Peyer's patch (tissue), 4 donors: ENCODE measurements at regions not wholly inside any gene's neighbourhood (a gene's known extent, or its start where the extent isn't known, plus 50 kb on each side); places are given as distances from the start of the nearest gene placed in this dataset.

Experiments
- DNase-seq, 3 donors: peaks; one replicate each; pipeline ENCODE4 v3.0.0-alpha.2; 2017 to 2019
- H3K27ac ChIP-seq, 4 donors: fragments of 200-600 bp; sonication (generic); one replicate each; pipeline ENCODE4 v1.5.1; 2016 to 2019
- H3K27me3 ChIP-seq, 2 donors: fragments of 200-600 bp; sonication (generic); one replicate each; pipeline ENCODE4 v1.5.1; 2019
- H3K36me3 ChIP-seq, 3 donors: fragments of 200-600 bp; sonication (generic); one replicate each; pipeline ENCODE4 v1.5.1; 2016 to 2019
- H3K4me1 ChIP-seq, 4 donors: fragments of 200-600 bp; sonication (generic); one replicate each; pipeline ENCODE4 v1.5.1; 2016 to 2019
- H3K4me3 ChIP-seq, 4 donors: fragments of 200-600 bp; sonication (generic); 1 replicate in 3 of 4; 2 replicates in 1 of 4; pipeline ENCODE4 v1.5.1; 2016 to 2019; ENCODE audit warnings: mild to moderate bottlenecking in 1 of 4
- H3K9me3 ChIP-seq, 4 donors: fragments of 200-600 bp; sonication (generic); one replicate each; pipeline ENCODE4 v1.5.1; 2016 to 2019; ENCODE audit warnings: mild to moderate bottlenecking in 1 of 4
- CTCF ChIP-seq, 6 experiments: fragments of 450-650 bp in 4 of 6; fragments of 200-600 bp in 2 of 6; sonication (generic) in 1 of 6; IDR thresholded peaks; one replicate each; pipeline ENCODE4 v1.5.1; 2017 to 2019; ENCODE audit warnings: antibody characterized with exemption in 6 of 6, mild to moderate bottlenecking in 3 of 6, moderate library complexity in 1 of 6
- POLR2A ChIP-seq, 2 donors: fragments of 450-650 bp; IDR thresholded peaks; one replicate each; pipeline ENCODE4 v1.5.1; 2017; ENCODE audit warnings: antibody characterized with exemption in 2 of 2, mild to moderate bottlenecking in 2 of 2, moderate library complexity in 2 of 2

GRCh38 chr2:16121986-16122390 lies 181.6 kb downstream of the MYCN start:
- no peak for DNase-seq
- TF ChIP-seq CTCF (IDR thresholded peaks at IDR 0.05) (no peak), POLR2A (IDR thresholded peaks at IDR 0.05) (no peak)
- Histone ChIP-seq H3K4me3 (no peak overlapping the region), H3K27ac (no peak overlapping the region), H3K4me1 (peaks cover 0 to 13% (median 7%) of the 10 kb centered on the region in 4 donors), H3K27me3 (no peaks in the 10 kb centered on the region), H3K9me3 (peaks cover 0 to 3% (median 0%) of the 10 kb centered on the region in 4 donors), H3K36me3 (no peaks in the 10 kb centered on the region)

- no peak for DNase-seq
- no peaks in the 10 kb centered on the region for H3K27me3 ChIP-seq
- H3K27ac ChIP-seq: no peak overlapping the region
- peaks cover 0 to 3% (median 0%) of the 10 kb centered on the region in 4 donors for H3K9me3 ChIP-seq
- H3K36me3 ChIP-seq: no peaks in the 10 kb centered on the region
- no peak overlapping the region for H3K4me3 ChIP-seq
- H3K4me1 ChIP-seq: peaks cover 0 to 12% (median 5%) of the 10 kb centered on the region in 4 donors
- no peak for TF ChIP-seq CTCF (IDR thresholded peaks at IDR 0.05)
Measured at GRCh38 chr2:16121231-16121985, 181.1 kb downstream of the MYCN start.

GRCh38 chr2:16120591-16121180 lies 180.3 kb downstream of the MYCN start:
- TF ChIP-seq CTCF (IDR thresholded peaks at IDR 0.05) (no peak), POLR2A (IDR thresholded peaks at IDR 0.05) (no peak)
- H3K27ac ChIP-seq: no peak overlapping the region
- no peaks in the 10 kb centered on the region for H3K27me3 ChIP-seq
- H3K4me1 ChIP-seq: peaks cover 0 to 6% (median 2%) of the 10 kb centered on the region in 4 donors
- no peak overlapping the region for H3K4me3 ChIP-seq
- H3K9me3 ChIP-seq: peaks cover 0 to 3% (median 0%) of the 10 kb centered on the region in 4 donors
- no peaks in the 10 kb centered on the region for H3K36me3 ChIP-seq
- DNase-seq: no peak

GRCh38 chr2:16119741-16120140 lies 179.4 kb downstream of the MYCN start:
- Histone ChIP-seq H3K4me3 (no peak overlapping the region), H3K27me3 (no peaks in the 10 kb centered on the region), H3K27ac (no peak overlapping the region), H3K9me3 (peaks cover 0 to 3% (median 0%) of the 10 kb centered on the region in 4 donors), H3K36me3 (no peaks in the 10 kb centered on the region), H3K4me1 (peaks cover 0 to 12% (median 1%) of the 10 kb centered on the region in 4 donors)
- DNase-seq: no peak
- TF ChIP-seq POLR2A (IDR thresholded peaks at IDR 0.05) (no peak), CTCF (IDR thresholded peaks at IDR 0.05) (no peak)

GRCh38 chr2:16118611-16119590 lies 178.6 kb downstream of the MYCN start:
- no peak for DNase-seq
- no peak for TF ChIP-seq CTCF (IDR thresholded peaks at IDR 0.05)
- no peak for TF ChIP-seq POLR2A (IDR thresholded peaks at IDR 0.05)
- H3K36me3 ChIP-seq: no peaks in the 10 kb centered on the region
- peaks cover 0 to 15% (median 1%) of the 10 kb centered on the region in 4 donors for H3K4me1 ChIP-seq
- no peaks in the 10 kb centered on the region for H3K27me3 ChIP-seq
- H3K27ac ChIP-seq: no peak overlapping the region
- H3K4me3 ChIP-seq: no peak overlapping the region
- H3K9me3 ChIP-seq: peaks cover 0 to 3% (median 0%) of the 10 kb centered on the region in 4 donors
